GM18909 (cell line): ENCODE measurements at regions not wholly inside any gene's neighbourhood (a gene's known extent, or its start where the extent isn't known, plus 50 kb on each side); places are given as distances from the start of the nearest gene placed in this dataset.
"Not testable (repeated sequence)": the region's sequence is repeated elsewhere in the genome, so short reads cannot be mapped to it uniquely, and the experiment has no call there.

ENCODE experiments used
- ATAC-seq: cut with Tn5 transposase; IDR thresholded peaks from one replicate; pipeline ENCODE4 v1.9.1; 2021; ENCODE audit warnings: mild to moderate bottlenecking; ENCODE audit not compliant: unreplicated experiment, poor library complexity

GRCh38 chr1:166738873-166739272, 100.4 kb upstream of the POGK start:
- no peak for ATAC-seq

GRCh38 chr1:166740668-166741276, 98.5 kb upstream of the POGK start:
- ATAC-seq, result no peak

- no peak for ATAC-seq
Measured at GRCh38 chr1:166763318-166763717, 76.0 kb upstream of the POGK start.

- ATAC-seq, result no peak
Measured at GRCh38 chr1:166766942-166767341, 72.3 kb upstream of the POGK start.

GRCh38 chr1:166784646-166785045, 54.6 kb upstream of the POGK start:
- not testable (repeated sequence) for ATAC-seq

- ATAC-seq, result no peak
Measured at GRCh38 chr1:166785987-166786386, 53.3 kb upstream of the POGK start.

GRCh38 chr1:166789286-166789685, 50.0 kb upstream of the POGK start:
- ATAC-seq, result no peak
